ENCODE measurements at regions not wholly inside any gene's neighbourhood (a gene's known extent, or its start where the extent isn't known, plus 50 kb on each side); places are given as distances from the start of the nearest gene placed in this dataset.

GRCh38 chr2:142259356-142259755 lies 128.5 kb upstream of the LRP1B start:
- TF ChIP-seq CTCF (IDR thresholded peaks at IDR 0.05), result no peak
- no peak for TF ChIP-seq POLR2AphosphoS5 (IDR thresholded peaks at IDR 0.05)
- TF ChIP-seq POLR2A (IDR thresholded peaks at IDR 0.05), result no peak
